DMS114 treated with DMSO at 0.1 percent for 48 hours (cell line): ENCODE measurements at regions not wholly inside any gene's neighbourhood (a gene's known extent, or its start where the extent isn't known, plus 50 kb on each side); places are given as distances from the start of the nearest gene placed in this dataset.
"Not testable (repeated sequence)": the region's sequence is repeated elsewhere in the genome, so short reads cannot be mapped to it uniquely, and the experiment has no call there.

Experiments
- DNase-seq: peaks from one replicate; lab custom pipeline; 2025; ENCODE audit not compliant: unreplicated experiment; lab: John Stamatoyannopoulos, UW

DNA sequence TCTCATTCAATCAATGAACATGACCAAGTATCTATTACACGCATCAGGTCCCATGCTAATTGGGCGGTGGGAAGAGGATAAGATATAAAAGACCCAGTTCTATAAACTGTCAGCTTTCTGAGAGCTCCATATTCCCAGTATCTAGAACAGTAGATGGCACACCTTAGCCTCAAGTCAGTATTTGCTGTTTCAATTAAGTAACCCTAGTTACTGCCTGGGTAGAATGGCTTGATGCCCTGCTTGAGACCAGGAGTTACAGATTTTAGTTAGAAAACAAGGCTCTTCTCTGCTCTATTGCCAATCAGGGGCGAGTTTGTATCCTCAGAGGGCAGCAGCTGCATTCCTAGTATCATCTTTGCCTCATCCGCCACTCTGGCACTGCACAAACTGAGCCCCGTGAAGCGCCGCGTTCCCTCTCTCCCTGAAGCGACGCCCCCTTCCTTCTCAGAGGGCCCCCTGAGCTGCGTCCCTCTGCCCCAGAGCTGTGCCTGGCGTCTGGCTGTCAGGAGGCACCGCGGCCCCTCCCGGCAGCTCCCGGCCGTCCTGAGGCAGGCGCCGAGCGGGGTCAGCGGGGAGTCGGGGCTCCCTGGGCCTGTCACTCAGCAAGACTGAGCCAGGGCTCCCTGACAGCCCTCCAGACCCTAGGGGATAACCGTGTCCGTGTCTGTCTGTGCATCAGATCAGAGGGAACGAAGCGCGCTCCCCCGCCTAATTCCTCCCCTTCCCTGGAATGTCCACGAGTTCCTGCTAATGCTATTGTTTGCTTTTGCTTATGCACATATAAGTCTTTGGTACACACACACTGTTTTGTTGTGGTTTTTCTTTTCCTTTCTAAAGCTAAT is 212.4 kb upstream of the TTC29 start:
- no peak for DNase-seq

DNA sequence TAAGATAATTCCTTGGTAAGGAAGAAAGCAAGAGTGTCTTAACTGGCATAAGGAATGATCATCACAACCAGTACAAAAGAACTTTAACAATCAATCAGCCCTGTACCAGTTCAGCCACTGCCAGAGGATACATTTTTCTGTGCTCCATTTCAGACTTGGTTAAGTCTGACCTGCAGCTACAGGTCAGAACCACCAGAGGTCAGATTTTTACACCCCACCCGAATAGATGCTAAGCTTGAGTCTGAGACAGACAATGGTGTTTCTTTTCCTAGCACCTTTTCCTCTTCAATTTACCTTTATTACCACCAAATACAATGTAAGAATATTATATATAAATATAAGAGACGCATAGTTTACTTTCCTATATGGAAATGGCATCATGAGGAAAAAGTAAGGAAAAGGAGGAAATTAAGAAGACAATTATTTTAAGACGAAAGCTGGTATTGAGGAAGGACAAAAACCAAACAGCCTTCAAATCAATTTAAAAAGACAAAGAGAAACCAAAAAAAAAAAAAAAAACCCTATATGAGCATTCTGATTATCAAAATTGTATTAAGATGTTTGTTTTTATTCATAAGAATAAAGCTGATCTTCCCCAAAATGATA is 215.3 kb upstream of the TTC29 start:
- DNase-seq: peak; percentile 19

DNA sequence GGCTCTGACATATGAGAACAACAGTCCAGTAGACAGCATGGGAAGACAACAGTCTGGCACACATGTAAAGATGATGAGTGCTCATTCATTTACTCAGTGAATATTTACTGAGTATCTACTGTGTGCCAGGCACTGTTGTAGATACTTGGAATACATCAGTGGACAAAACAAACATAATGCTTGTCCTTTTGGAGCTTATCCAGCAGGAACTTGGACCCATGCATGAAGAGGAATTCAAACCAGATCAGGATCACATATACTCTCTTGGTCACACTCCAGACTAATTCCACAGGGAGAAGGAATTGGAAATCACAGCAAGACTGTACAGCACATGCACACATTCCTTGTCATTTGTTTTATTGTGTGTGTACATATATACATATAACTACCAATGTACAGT is 217.6 kb upstream of the TTC29 start:
- no peak for DNase-seq

DNA sequence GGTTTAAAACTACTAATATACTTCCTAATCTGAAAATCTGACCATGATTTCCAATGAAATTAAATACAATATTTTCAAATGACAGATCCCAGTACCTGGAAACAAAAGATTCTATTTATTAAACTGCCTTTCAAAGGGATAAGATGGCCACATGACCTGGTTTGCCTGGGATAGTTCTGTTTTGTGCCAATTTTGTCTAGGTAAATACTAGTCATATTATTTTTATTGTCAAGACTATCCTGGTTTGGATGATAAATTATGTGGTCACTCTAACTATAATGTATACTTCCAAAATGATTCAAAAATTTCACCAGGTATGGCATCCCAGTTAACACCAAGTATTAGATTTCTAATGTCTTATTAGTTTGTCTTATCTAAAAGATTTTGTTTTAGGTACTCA is 222.5 kb upstream of the TTC29 start:
- not testable (repeated sequence) for DNase-seq

DNA sequence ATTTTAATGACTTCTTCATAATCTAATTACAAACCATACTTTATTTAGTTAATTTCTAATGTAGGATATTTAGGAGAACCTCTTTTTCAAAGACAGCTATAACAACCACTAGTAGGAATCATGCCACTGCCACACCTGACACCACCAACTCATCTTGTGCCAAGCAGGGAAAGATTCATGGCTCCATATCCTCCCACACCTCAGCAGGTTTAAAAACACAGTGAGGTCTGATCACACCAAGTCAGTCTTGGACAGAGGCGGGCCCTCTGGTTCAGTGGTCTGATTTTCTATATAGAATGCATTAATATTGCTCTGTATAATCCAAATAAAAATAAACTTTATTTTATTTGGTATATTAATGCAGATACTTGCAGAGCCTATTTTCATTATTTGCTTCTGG is 227.7 kb upstream of the TTC29 start:
- DNase-seq: no peak

DNA sequence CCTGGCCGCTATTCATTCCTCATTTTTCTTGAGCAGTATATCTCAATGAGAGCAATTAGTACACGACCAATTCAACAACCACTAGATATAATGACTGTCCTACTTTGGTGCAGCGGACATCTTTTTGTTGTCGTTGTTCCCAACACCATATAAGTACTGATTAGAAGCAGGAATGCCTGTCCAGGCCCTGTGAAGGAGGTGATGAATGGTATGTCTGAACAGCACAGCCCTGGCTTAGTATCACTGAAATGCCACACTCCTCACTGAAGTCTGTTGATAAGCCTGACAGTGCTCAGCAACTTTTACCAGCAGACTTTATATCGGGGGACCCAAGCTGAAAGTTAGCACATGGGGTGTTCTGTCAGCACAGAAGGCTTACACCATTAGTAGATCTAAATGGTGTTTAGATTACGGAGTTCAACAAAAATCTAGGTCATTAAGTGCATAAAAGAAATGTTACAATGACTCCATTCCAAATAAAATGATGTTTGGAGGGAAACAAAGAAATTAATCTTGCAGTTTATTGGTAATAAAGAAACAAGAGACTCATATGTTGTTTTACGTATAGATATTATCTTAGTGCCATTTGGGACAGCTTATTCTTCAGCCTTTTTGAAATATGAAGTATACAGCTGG is 228.3 kb upstream of the TTC29 start:
- no peak for DNase-seq

DNA sequence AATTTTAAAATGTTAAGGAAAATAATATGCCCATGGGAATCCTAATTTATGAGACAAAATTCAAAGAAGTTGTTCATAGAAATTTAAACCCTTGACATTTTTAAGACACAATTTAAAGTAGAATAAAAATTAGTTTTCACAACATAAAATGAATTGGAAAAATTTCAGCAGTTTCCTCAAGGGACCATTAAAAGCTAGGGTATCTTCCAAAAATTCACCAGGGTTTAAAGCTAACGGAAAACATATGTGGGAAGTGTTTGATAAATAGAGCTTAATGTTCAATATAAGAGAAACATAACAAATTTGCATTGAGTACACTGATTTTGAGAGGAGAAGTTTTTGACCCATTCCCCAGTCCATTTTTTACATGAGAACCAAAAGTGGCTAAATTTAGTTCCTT is 228.9 kb upstream of the TTC29 start:
- no peak for DNase-seq

DNA sequence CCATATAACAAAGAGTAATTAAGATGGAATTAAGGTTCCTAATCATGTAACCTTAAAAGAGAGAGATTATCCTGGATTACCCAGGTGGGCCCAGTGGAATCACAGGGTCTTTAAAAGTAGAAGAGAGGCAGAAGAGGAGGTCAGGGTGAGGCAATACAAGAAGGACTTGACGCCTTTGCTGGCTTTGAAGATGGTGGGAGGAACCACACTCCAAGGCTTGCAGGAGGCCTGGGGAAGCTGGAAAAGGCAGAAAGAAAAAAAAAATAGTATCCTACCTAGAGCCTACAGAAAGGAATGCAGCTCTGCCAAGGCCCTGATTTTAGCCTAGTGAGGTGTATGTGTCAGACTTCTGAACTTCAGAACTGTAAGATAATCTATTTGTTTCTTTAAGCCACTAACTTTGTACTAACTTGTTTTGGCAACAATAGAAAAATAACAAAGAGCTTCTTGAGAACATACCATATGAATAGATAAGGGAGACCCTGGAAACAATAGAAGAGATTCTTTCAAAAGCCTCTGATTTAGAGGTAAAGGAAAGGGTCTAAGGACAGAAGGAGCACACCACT is 229.9 kb upstream of the TTC29 start:
- DNase-seq: no peak

DNA sequence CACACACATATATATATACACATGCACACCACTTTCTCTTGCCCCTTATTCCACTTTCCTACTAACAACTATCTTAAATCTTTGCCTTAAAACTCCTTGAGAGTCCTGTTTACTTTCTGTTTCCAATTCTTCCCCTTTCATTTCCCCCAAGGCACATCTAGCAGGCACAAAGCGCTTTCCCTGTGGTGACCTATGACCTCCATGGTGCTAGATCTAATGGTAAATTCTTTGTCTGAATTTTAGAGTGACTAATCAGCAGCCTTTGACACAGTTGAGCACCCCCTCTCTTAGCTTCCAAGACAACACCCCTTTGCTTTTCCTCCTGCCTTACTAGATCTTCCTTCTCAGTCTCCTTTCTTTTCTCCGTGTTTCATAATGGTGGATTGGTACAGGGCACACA is 236.4 kb upstream of the TTC29 start:
- no peak for DNase-seq

DNA sequence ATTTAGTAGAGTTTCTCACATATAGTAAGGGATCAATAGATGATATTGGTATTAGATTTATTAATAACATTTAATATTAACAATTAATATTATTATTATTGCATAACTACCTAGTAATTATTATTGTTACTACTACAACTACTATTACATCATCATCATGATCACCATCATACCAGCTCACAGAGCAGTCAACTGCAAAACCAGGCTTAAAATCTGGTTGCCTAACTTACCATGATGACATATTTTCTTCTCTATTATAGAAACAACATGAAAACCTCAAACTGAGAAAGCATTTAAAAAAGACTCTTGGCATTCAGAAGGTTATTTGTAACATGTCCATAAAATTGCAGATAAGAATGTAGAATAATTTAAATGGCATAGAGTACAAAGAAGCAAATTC is 247.0 kb upstream of the TTC29 start:
- no peak for DNase-seq

DNA sequence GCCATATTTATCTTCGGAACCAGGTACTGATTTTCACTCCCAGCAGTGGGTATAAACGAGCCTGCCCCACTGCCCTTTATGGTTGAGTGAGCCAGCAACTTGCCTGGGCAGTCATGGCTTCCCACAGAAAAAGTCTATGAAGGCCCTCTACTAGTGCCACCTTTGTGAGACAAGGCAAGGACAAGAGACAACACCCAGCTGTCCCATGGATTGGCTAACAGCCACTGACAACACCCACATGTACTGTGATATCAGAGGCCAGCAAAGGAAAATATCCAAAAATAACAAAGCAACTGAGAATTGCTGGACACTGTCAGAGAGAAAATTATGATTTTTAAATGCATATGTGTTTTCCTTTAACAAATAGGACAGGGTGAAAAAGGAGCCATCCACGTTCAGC is 248.4 kb upstream of the TTC29 start:
- DNase-seq: no peak

DNA sequence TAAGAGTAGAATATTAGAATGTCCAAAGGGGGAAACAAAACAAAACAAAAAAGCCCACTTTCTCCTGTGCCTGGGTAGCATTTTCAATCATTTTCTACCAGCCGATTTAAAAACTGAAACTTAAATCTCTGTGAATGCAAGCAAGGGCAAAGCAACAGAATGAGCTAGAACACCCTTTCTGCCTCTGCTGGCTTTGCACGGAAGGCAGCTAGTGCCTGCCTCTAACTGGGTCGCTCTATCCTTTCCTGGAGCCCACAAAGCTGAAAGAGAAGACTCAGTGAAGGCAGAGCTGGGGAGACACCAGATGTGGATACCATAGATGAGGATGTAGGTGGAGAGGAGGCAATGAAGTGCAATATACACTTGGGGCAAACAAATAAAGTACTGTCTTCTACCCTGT is 248.9 kb upstream of the TTC29 start:
- DNase-seq: no peak

DNA sequence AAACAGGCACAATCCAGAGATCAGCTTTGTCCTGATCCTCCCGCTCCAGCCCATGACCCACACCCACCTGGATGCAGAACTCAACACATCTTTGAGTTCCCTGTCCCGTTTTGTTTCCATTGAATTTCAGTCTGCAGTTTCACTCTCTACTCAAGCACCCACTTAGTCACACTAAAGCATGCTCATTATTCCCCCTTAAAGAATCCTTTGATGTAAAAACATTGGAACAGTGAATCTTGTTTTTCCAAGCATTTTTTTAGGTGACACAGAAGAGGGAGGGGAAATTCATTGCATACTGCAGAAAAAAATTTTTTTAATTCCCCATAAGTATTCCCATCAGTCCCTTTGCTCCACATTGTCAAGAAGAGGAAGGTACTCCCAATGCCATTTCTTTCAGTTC is 249.7 kb upstream of the TTC29 start:
- DNase-seq: no peak

DNA sequence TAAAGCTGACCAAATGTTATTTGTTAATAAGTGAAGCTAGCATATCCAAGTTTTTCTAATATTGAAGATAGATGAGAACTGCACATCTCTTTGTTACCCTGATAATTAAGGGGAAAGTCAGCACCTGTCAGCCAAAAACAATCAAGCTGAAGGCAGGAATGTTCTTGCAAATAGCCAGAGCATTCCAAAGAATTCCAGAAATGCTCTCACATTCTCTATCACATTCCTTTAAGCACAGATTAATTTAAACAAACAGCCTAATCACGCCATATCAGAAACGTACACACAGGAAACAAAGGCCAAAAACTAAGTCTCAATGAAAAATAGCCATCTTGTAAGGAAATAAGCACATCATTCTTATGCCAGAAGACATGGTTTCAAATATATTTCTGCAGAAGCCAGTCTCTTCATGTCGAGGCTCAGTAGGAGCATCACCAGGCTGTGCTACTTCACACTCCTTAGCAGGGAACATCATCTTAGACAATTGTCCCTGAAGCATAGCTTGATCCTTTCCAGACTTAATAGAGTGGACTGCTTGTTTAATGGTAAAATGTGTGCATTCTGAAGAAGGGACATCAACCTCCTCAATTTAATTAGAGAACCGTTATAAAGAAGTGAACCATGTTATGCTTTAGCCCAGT is 252.9 kb upstream of the TTC29 start:
- no peak for DNase-seq

DNA sequence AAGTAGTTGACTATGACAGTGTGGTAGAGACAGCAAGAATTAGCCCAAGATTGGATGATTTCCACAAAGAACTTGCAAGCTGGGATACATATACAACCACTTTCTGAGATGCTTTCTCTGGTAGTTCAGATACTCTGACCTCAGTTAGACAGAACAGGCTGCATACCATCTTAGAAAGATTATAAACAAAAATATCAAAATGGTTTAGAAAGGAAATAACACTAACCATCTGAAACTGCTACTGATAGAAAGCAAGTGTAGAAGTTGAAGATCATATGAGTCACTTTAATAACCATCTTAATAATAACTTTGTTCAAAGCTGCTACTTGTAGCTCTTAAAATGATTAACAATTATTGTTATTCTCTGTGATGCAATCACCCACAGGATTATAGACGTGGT is 255.4 kb upstream of the TTC29 start:
- DNase-seq: no peak

DNA sequence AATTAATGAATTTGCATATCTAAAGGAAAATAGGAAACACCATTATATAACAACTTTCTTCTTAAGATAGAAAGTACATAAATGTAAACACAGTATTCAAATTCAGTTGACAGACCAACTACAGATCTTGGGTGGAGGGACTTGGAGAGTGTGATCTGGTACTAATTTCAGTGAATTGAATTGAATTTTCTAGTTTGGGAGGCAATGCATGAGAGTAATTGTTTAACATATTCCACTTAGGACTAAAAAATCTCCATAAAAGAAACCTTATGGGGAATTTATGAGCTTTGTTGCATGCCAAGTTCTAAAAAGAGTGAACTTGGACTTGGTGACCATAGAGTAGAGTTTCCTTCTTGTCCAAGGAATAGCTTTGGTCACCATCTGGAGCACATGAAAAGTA is 261.1 kb upstream of the TTC29 start:
- no peak for DNase-seq

DNA sequence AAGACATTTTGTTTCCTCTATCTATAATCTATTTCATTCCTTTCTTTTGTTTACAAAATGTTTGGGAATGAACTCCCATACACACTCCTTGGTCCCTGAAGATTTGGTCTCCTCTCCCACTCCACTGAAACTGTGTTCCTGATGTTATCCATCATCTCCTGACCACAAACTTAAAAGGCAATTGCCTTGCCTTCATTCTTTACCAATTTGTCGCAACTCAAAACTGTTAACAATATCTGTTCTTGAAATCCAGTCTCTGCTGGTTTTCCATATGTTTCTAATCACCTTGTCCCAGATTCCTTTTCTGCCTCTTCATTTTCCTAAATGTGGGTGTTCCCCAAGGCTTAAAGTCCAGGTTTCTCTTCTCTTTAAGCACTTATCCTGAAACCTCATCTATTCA is 262.2 kb upstream of the TTC29 start:
- DNase-seq: no peak

DNA sequence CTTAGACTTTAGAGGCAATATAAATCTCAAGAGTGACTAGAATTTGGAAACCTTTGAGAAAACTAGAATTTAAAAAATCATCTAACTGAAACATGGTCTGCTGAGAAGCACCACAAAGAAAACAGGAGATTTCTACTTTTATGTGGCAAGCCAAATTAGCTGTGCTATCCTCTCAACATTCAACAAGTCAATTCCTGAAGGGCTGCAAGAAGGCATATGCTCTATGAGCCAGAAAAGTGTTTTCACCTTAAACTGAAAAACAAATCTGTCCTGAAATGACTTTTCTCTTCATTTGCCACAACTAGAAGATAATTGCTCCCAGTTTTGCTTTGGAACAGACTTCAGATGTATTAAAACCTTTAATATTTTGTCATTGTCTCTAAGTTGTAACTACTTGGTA is 263.2 kb upstream of the EDNRA start:
- no peak for DNase-seq

DNA sequence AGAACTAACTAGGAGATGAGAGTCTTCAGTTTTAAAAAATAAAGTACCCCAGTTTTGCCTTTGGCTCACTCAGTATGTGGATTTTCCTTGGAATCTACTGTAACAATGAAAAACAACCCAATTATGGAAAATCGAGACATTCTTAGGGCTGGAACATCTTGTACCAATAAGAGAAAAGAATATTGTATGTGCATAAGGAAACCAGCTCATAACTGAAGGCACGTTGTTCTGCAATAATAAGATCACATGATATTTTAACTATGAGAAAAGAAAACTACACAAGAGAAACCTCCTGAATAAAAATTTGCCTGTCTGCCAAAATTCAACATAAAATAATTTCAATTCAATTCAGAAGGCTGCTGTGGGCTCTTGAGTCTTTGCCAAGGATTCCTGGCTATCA is 261.8 kb upstream of the EDNRA start:
- DNase-seq: no peak

DNA sequence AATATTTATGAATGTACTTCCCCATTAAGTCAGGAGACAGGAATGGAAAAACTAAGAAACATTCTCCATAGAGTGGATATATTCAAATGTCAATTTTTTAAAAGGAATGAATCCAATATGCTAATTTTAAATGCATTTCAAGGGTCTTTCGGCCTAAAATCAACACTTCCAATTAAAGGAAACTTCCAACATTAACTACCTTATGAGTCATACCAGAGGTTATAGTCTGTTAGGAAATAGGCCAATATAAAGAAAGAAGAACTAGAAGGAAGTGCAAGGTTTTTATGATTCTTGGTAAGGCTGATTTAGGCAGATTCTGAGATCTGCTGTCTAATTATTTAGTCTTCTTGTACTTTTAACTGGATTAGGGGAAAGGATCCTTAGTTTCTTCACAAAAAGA is 260.1 kb upstream of the EDNRA start:
- DNase-seq: no peak

DNA sequence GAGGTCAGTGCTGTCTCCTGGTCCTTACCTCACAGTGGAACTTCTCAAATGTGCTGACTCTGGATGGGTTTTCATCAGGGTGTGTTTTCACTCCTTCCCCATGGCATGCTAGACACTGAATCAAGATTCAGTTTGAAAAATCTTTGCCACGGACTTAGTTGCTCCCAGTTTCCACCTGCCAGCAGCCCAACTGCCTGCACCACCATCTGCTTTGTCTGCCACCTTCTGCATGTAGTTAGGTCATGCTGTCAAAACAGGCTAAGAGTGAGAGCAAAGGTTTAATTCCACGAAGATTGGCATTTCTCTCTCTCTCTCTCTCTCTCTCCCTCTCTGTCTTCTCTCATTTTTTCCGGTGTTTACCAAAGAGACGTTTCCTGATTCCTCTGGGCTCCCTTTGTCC is 258.0 kb upstream of the EDNRA start:
- no peak for DNase-seq

DNA sequence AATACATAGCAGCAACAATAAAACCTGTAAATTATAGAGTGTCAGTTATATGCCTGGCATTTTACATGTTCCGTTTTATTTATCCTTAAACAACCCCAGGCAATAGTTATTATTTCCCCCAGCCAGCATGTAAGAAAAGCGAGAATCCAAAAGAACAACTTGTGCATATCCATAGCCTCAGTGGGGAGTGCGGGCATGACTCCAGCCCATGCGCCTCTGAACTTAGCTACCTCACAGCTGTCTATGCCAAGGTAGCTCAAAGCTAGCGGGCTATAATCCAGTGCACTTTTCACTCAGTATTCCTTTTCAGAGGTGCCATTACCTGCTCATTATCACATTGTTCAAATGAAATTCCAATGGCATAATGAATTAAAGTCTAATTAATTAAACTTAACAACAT is 257.3 kb upstream of the EDNRA start:
- DNase-seq: no peak
